IMR-90 (cell line): ENCODE measurements at regions not wholly inside any gene's neighbourhood (a gene's known extent, or its start where the extent isn't known, plus 50 kb on each side); places are given as distances from the start of the nearest gene placed in this dataset.

Experiments
- BHLHE40 ChIP-seq: fragments of 150-350 bp; IDR thresholded peaks from 2 replicates; pipeline ENCODE4 v1.6.1; 2016; ENCODE audit warnings: mild to moderate bottlenecking, low read depth, low read length
- CEBPB ChIP-seq: IDR thresholded peaks from 2 replicates; pipeline ENCODE4 v1.6.1; 2012; ENCODE audit warnings: low read depth, low read length, improper control_type of control experiment
- CTCF ChIP-seq: conservative IDR thresholded peaks from 2 replicates; pipeline ENCODE4 v1.5.1; 2012; ENCODE audit warnings: mild to moderate bottlenecking, low read depth, low read length, improper control_type of control experiment
- ELK1 ChIP-seq: fragments of 150-350 bp; IDR thresholded peaks from 2 replicates; pipeline ENCODE4 v1.6.1; 2016; ENCODE audit warnings: low read depth, mild to moderate bottlenecking, low read length, moderate library complexity, borderline replicate concordance
- MXI1 ChIP-seq: IDR thresholded peaks from 2 replicates; pipeline ENCODE4 v1.6.1; 2012; ENCODE audit warnings: low read depth, mild to moderate bottlenecking, low read length, moderate library complexity, borderline replicate concordance
- POLR2A ChIP-seq: IDR thresholded peaks from 2 replicates; pipeline ENCODE4 v1.6.1; 2012; ENCODE audit warnings: mild to moderate bottlenecking, low read depth, low read length
- RAD21 ChIP-seq: IDR thresholded peaks from 2 replicates; pipeline ENCODE4 v1.6.1; 2012; ENCODE audit warnings: low read length, improper control_type of control experiment
- RCOR1 ChIP-seq: IDR thresholded peaks from 2 replicates; pipeline ENCODE4 v1.6.1; 2012; ENCODE audit warnings: mild to moderate bottlenecking, low read length, improper control_type of control experiment; ENCODE audit not compliant: insufficient replicate concordance

- no peak for TF ChIP-seq CTCF
- TF ChIP-seq CEBPB = no peak
- TF ChIP-seq POLR2A = no peak
- no peak for TF ChIP-seq BHLHE40
- no peak for TF ChIP-seq MXI1
- TF ChIP-seq RCOR1 = no peak
- no peak for TF ChIP-seq RAD21
- no peak for TF ChIP-seq ELK1
Observed at GRCh38 chr13:48775285-48775684, 121.6 kb downstream of the CYSLTR2 start.
